H1 (cell line): ENCODE measurements at regions not wholly inside any gene's neighbourhood (a gene's known extent, or its start where the extent isn't known, plus 50 kb on each side); places are given as distances from the start of the nearest gene placed in this dataset.

Experiments used
- CTCF ChIA-PET: fragments of 300-600 bp; sonication (Branson Sonifier 250); formaldehyde crosslinking; loops from one replicate; lab custom pipeline; 2021; ENCODE audit not compliant: partially characterized antibody; lab: Charles Lee
- POLR2A ChIA-PET: fragments of 300-600 bp; sonication (Branson Sonifier 250); formaldehyde crosslinking; loops from one replicate; lab custom pipeline; 2021; ENCODE audit warnings: inconsistent platforms; ENCODE audit not compliant: partially characterized antibody; lab: Charles Lee
- DNase-seq, 2 experiments: peaks; one replicate each; pipeline versions ENCODE4 v3.0.0 to v3.0.0-alpha.2; 2010 to 2022; ENCODE audit warnings: low spot score in 2 of 2, low read depth in 1 of 2, mixed read lengths in 1 of 2
- FAIRE-seq: peaks from 2 replicates; lab custom pipeline; 2011; peaks lifted over from hg19 to GRCh38; lab: Jason Lieb, UNC
- H2AFZ ChIP-seq: 2 replicates; pipeline ENCODE4 v1.8.1; 2012; ENCODE audit warnings: low read length, inconsistent platforms
- H2AK5ac ChIP-seq: 2 replicates; pipeline ENCODE4 v1.6.1; 2013; ENCODE audit warnings: low read depth, low read length
- H2BK120ac ChIP-seq: replicated peaks from 2 replicates; pipeline ENCODE3; 2013; ENCODE audit warnings: low read depth, low read length, inconsistent platforms
- H2BK12ac ChIP-seq: 2 replicates; pipeline ENCODE4 v1.6.1; 2013; ENCODE audit warnings: low read depth, low read length
- H2BK15ac ChIP-seq: 2 replicates; pipeline ENCODE4 v1.6.1; 2013; ENCODE audit warnings: low read length
- H2BK20ac ChIP-seq: 2 replicates; pipeline ENCODE4 v1.6.1; 2013; ENCODE audit warnings: low read length
- H2BK5ac ChIP-seq: 2 replicates; pipeline ENCODE4 v1.6.1; 2013; ENCODE audit warnings: low read depth, low read length
- H3K14ac ChIP-seq: 2 replicates; pipeline ENCODE4 v1.6.1; 2013; ENCODE audit warnings: inconsistent platforms; ENCODE audit not compliant: insufficient read length
- H3K18ac ChIP-seq: 2 replicates; pipeline ENCODE4 v1.6.1; 2013; ENCODE audit warnings: low read length; ENCODE audit errors: extremely low read depth
- H3K23ac ChIP-seq: 2 replicates; pipeline ENCODE4 v1.6.1; 2013; ENCODE audit warnings: inconsistent platforms; ENCODE audit not compliant: insufficient read length
- H3K23me2 ChIP-seq: 2 replicates; pipeline ENCODE4 v1.6.1; 2013; ENCODE audit warnings: low read depth, low read length
- H3K27ac ChIP-seq: 2 replicates; pipeline ENCODE4 v1.6.1; 2011; ENCODE audit warnings: low read depth, low read length, inconsistent platforms
- H3K27me3 ChIP-seq, 4 experiments: replicated peaks in 1 of 4; 1 replicate in 1 of 4; 2 replicates in 3 of 4; pipeline versions ENCODE4 v1.6.1 to v1.8.1; 2011 to 2013; ENCODE audit warnings: low read length in 3 of 4, mild to moderate bottlenecking in 3 of 4, inconsistent platforms in 2 of 4, mixed read lengths in 2 of 4, moderate library complexity in 1 of 4; ENCODE audit not compliant: control insufficient read depth in 3 of 4, insufficient read depth in 3 of 4; ENCODE audit errors: extremely low read depth in 1 of 4
- H3K36me3 ChIP-seq, 4 experiments: 2 replicates each; pipeline versions ENCODE4 v1.6.1 to v1.8.1; 2011 to 2013; ENCODE audit warnings: mild to moderate bottlenecking in 4 of 4, low read length in 3 of 4, moderate library complexity in 2 of 4, control low read depth in 1 of 4, inconsistent platforms in 1 of 4; ENCODE audit not compliant: insufficient read depth in 4 of 4, control insufficient read depth in 2 of 4
- H3K4ac ChIP-seq: replicated peaks from 2 replicates; pipeline ENCODE3; 2013; ENCODE audit warnings: low read length, low read depth, mixed read lengths, inconsistent platforms; ENCODE audit not compliant: insufficient read length
- H3K4me1 ChIP-seq, 4 experiments: replicated peaks in 1 of 4; 1 replicate in 1 of 4; 2 replicates in 3 of 4; pipeline versions ENCODE4 v1.6.1 to v1.8.1; 2011 to 2013; ENCODE audit warnings: low read length in 3 of 4, inconsistent platforms in 2 of 4, mixed read lengths in 1 of 4; ENCODE audit not compliant: insufficient read depth in 4 of 4, control insufficient read depth in 3 of 4
- H3K4me2 ChIP-seq, 2 experiments: 2 replicates each; pipeline versions ENCODE4 v1.6.1 to v1.8.1; 2011 to 2013; ENCODE audit warnings: low read depth in 2 of 2, low read length in 2 of 2, control low read depth in 1 of 2, inconsistent platforms in 1 of 2, mild to moderate bottlenecking in 1 of 2; ENCODE audit not compliant: insufficient read depth in 1 of 2
- H3K4me3 ChIP-seq, 4 experiments: fragments of 200-600, 300-600 bp in 1 of 4; sonication (generic), shearing (Covaris generic), sonication (Bioruptor Twin) in 1 of 4; 2 replicates each; pipeline versions ENCODE4 v1.5.1 to v1.8.1; 2011 to 2016; ENCODE audit warnings: low read length in 4 of 4, low read depth in 3 of 4, control low read depth in 2 of 4, inconsistent platforms in 2 of 4, mild to moderate bottlenecking in 2 of 4, mixed read lengths in 1 of 4, moderate library complexity in 1 of 4; ENCODE audit not compliant: insufficient read depth in 2 of 4; ENCODE audit errors: extremely low read depth in 1 of 4
- H3K56ac ChIP-seq: replicated peaks from 2 replicates; pipeline ENCODE3; 2013; ENCODE audit warnings: low read depth, mild to moderate bottlenecking, mixed read lengths, low read length, inconsistent platforms; ENCODE audit not compliant: insufficient read length
- H3K79me1 ChIP-seq: 2 replicates; pipeline ENCODE4 v1.6.1; 2013; ENCODE audit warnings: low read depth, low read length, control low read depth
- H3K79me2 ChIP-seq, 2 experiments: 2 replicates each; pipeline versions ENCODE4 v1.6.1 to v1.8.1; 2012 to 2013; ENCODE audit warnings: low read length in 2 of 2, mild to moderate bottlenecking in 2 of 2, inconsistent platforms in 1 of 2; ENCODE audit not compliant: insufficient read depth in 2 of 2, control insufficient read depth in 1 of 2
- H3K9ac ChIP-seq, 4 experiments: replicated peaks in 1 of 4; 1 replicate in 1 of 4; 2 replicates in 3 of 4; pipeline versions ENCODE4 v1.6.1 to v1.8.1; 2011 to 2013; ENCODE audit warnings: low read depth in 3 of 4, low read length in 3 of 4, control low read depth in 2 of 4, mild to moderate bottlenecking in 2 of 4, moderate library complexity in 2 of 4, inconsistent platforms in 1 of 4; ENCODE audit errors: extremely low read depth in 1 of 4
- H3K9me3 ChIP-seq, 2 experiments: 2 replicates each; pipeline versions ENCODE4 v1.6.1 to v1.8.1; 2012 to 2013; ENCODE audit warnings: mild to moderate bottlenecking in 2 of 2, moderate library complexity in 2 of 2, control low read depth in 1 of 2, inconsistent platforms in 1 of 2, low read depth in 1 of 2, low read length in 1 of 2, mixed read lengths in 1 of 2; ENCODE audit not compliant: insufficient read depth in 2 of 2
- H4K20me1 ChIP-seq, 2 experiments: replicated peaks in 1 of 2; 2 replicates each; pipeline versions ENCODE3 to v1.8.1; 2011 to 2013; ENCODE audit warnings: inconsistent platforms in 2 of 2, low read length in 2 of 2, mild to moderate bottlenecking in 1 of 2; ENCODE audit not compliant: insufficient read depth in 2 of 2, control insufficient read depth in 1 of 2
- H4K5ac ChIP-seq: 2 replicates; pipeline ENCODE4 v1.6.1; 2013; ENCODE audit warnings: low read length, low read depth, mixed read lengths, inconsistent platforms; ENCODE audit not compliant: insufficient read length
- H4K8ac ChIP-seq: 2 replicates; pipeline ENCODE4 v1.8.0; 2013; ENCODE audit warnings: mild to moderate bottlenecking, moderate library complexity, low read length, inconsistent platforms; ENCODE audit not compliant: insufficient read depth; ENCODE audit errors: extremely low read depth
- H4K91ac ChIP-seq: replicated peaks from 2 replicates; pipeline ENCODE3; 2013; ENCODE audit warnings: low read length, mixed read lengths, inconsistent platforms; ENCODE audit not compliant: insufficient read length
- FOSL1 ChIP-seq: IDR thresholded peaks from 2 replicates; pipeline ENCODE4 v1.6.1; 2011; ENCODE audit warnings: mild to moderate bottlenecking, low read depth, low read length, moderate library complexity; ENCODE audit not compliant: insufficient read depth
- JUN ChIP-seq: IDR thresholded peaks from 2 replicates; pipeline ENCODE4 v1.6.1; 2011; ENCODE audit warnings: low read depth, mild to moderate bottlenecking, improper control_type of control experiment, low read length
- TCF12 ChIP-seq: IDR thresholded peaks from 2 replicates; pipeline ENCODE4 v1.6.1; 2011; ENCODE audit warnings: low read depth, mild to moderate bottlenecking, low read length
- WGBS, 2 experiments: shearing (Covaris generic) in 1 of 2; methylation state at CpG; one replicate each; pipeline versions ENCODE4 v1.1.6 to v1.1.7; 2013 to 2015; ENCODE audit warnings: low lambda C conversion rate in 2 of 2, mixed read lengths in 2 of 2, inconsistent platforms in 1 of 2, low coverage in 1 of 2, missing lambda C conversion rate in 1 of 2; ENCODE audit not compliant: insufficient replicate concordance in 2 of 2, insufficient coverage in 1 of 2, insufficient read length in 1 of 2; ENCODE audit errors: extremely low coverage in 1 of 2, missing lambda C conversion rate in 1 of 2; 5-methylcytosine and 5-hydroxymethylcytosine counted together

DNA sequence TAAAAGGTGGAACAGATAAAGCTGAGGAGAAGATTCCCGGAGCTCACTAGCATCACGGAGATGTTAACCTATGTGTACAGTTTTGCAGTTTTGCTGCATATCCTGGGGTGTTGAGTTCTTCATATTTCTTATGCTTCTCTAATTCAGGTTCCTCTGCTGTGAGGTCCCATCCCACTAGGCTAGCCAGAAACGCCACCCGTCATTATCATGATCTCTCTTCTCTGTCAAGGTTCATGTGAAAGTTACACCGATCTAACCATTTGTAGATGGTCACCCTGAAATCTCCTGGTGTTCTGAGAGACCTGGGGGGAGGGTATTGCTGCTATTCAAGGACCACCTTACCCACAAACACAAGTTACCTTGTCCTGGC, 136.3 kb downstream of the CCDC71L start:
- no peak overlapping the region for H3K4ac ChIP-seq
- H3K9ac ChIP-seq: no peak overlapping the region
- H3K4me3 ChIP-seq: no peak overlapping the region
- H3K27ac ChIP-seq: no peak overlapping the region
- H2BK20ac ChIP-seq: no peak overlapping the region
- DNase-seq: no peak
- no peak overlapping the region for H3K14ac ChIP-seq
- no peak overlapping the region for H2BK5ac ChIP-seq
- H3K27me3 ChIP-seq: no peaks in the 10 kb centered on the region
- H3K36me3 ChIP-seq: no peaks in the 10 kb centered on the region
- no peak overlapping the region for H4K8ac ChIP-seq
- H4K20me1 ChIP-seq: no peaks in the 10 kb centered on the region
- no peak overlapping the region for H4K91ac ChIP-seq
- H2BK120ac ChIP-seq: no peak overlapping the region
- 95% methylated on average over 5 of the region's 5 CpGs; no CpG with 5 or more reads in 1 of the 2 experiments for WGBS, 2 experiments
- H3K18ac ChIP-seq: no peak overlapping the region
- H2AK5ac ChIP-seq: no peak overlapping the region
- no peak overlapping the region for H3K56ac ChIP-seq
- no peaks in the 10 kb centered on the region for H3K79me2 ChIP-seq
- H3K4me1 ChIP-seq: peaks cover 0 to 4% (median 0%) of the 10 kb centered on the region in 4 experiments; a peak in 1 of 7 replicates
- no peak overlapping the region for H3K4me2 ChIP-seq
- no peak for FAIRE-seq
- H3K9me3 ChIP-seq: no peaks in the 10 kb centered on the region
- no peak overlapping the region for H4K5ac ChIP-seq
- no peak overlapping the region for H2AFZ ChIP-seq
- no peak overlapping the region for H2BK12ac ChIP-seq
- H3K23me2 ChIP-seq: no peaks in the 10 kb centered on the region
- POLR2A ChIA-PET: no interaction called here
- no peak overlapping the region for H3K23ac ChIP-seq
- CTCF ChIA-PET: interaction anchor here (0.5 to 1.7 kb wide), 5 partner anchors 15 to 267 kb away, joined by 3 to 4 read pairs (median 3); no protein-coding TSS in a partner anchor
- no peaks in the 10 kb centered on the region for H3K79me1 ChIP-seq
- H2BK15ac ChIP-seq: no peak overlapping the region
- TF ChIP-seq JUN (no peak), FOSL1 (no peak), TCF12 (no peak)
